ENCODE measurements at regions not wholly inside any gene's neighbourhood (a gene's known extent, or its start where the extent isn't known, plus 50 kb on each side); places are given as distances from the start of the nearest gene placed in this dataset.

- H4K5ac ChIP-seq (ENCODE audit: insufficient read length, low read depth, low read length): no peak overlapping the region
- no peaks in the 10 kb centered on the region for H3K79me2 ChIP-seq (ENCODE audit: control insufficient read depth in 1 of 2, insufficient read depth in 2 of 2, low read length in 2 of 2)
- FAIRE-seq: no peak
- no peak overlapping the region for H4K91ac ChIP-seq (replicated peaks; ENCODE audit: insufficient read length, low read length)
- H3K4me3 ChIP-seq (ENCODE audit: extremely low read depth in 1 of 4, insufficient read depth in 2 of 4, low read depth in 3 of 4, low read length in 4 of 4): no peak overlapping the region
- ChIA-PET CTCF (ENCODE audit: partially characterized antibody) (no interaction called here), POLR2A (ENCODE audit: partially characterized antibody) (no interaction called here)
- H3K4ac ChIP-seq (replicated peaks; ENCODE audit: insufficient read length, low read depth, low read length): no peak overlapping the region
- no peak for DNase-seq (ENCODE audit: low read depth in 1 of 2, low spot score in 2 of 2)
- no peaks in the 10 kb centered on the region for H3K79me1 ChIP-seq (ENCODE audit: low read depth, low read length)
- no peak overlapping the region for H2BK15ac ChIP-seq (ENCODE audit: low read length)
- H3K27ac ChIP-seq (ENCODE audit: low read depth, low read length): no peak overlapping the region
- H2AK5ac ChIP-seq (ENCODE audit: low read depth, low read length): no peak overlapping the region
- no peaks in the 10 kb centered on the region for H4K20me1 ChIP-seq (replicated peaks in 1 of 2; ENCODE audit: control insufficient read depth in 1 of 2, insufficient read depth in 2 of 2, low read length in 2 of 2)
- H3K36me3 ChIP-seq (ENCODE audit: control insufficient read depth in 2 of 4, insufficient read depth in 4 of 4, low read length in 3 of 4): no peaks in the 10 kb centered on the region
- no peak overlapping the region for H2BK120ac ChIP-seq (replicated peaks; ENCODE audit: low read depth, low read length)
- H3K9me3 ChIP-seq (ENCODE audit: insufficient read depth in 2 of 2, low read depth in 1 of 2, low read length in 1 of 2): peaks cover 3 to 6% of the 10 kb centered on the region in 2 experiments; a peak in 1 of 4 replicates
- no peak overlapping the region for H3K18ac ChIP-seq (ENCODE audit: extremely low read depth, low read length)
- no peak overlapping the region for H2BK12ac ChIP-seq (ENCODE audit: low read depth, low read length)
- H3K27me3 ChIP-seq (replicated peaks in 1 of 4; ENCODE audit: control insufficient read depth in 3 of 4, extremely low read depth in 1 of 4, insufficient read depth in 3 of 4, low read length in 3 of 4): no peaks in the 10 kb centered on the region
- no peaks in the 10 kb centered on the region for H3K23me2 ChIP-seq (ENCODE audit: low read depth, low read length)
- H3K4me1 ChIP-seq (replicated peaks in 1 of 4; ENCODE audit: control insufficient read depth in 3 of 4, insufficient read depth in 4 of 4, low read length in 3 of 4): no peaks in the 10 kb centered on the region
- H4K8ac ChIP-seq (ENCODE audit: extremely low read depth, insufficient read depth, low read length): no peak overlapping the region
- H3K9ac ChIP-seq (replicated peaks in 1 of 4; ENCODE audit: extremely low read depth in 1 of 4, low read depth in 3 of 4, low read length in 3 of 4): no peak overlapping the region
- no peak overlapping the region for H3K14ac ChIP-seq (ENCODE audit: insufficient read length)
- H2BK20ac ChIP-seq (ENCODE audit: low read length): no peak overlapping the region
- 82% methylated on average over 1 of the region's 1 CpG; no CpG with 5 or more reads in 1 of the 2 experiments for WGBS, 2 experiments (ENCODE audit: extremely low coverage in 1 of 2, insufficient coverage in 1 of 2, insufficient read length in 1 of 2, insufficient replicate concordance in 2 of 2, low coverage in 1 of 2, low lambda C conversion rate in 2 of 2, missing lambda C conversion rate in 1 of 2)
- no peak overlapping the region for H3K56ac ChIP-seq (replicated peaks; ENCODE audit: insufficient read length, low read depth, low read length)
- no peak overlapping the region for H3K23ac ChIP-seq (ENCODE audit: insufficient read length)
- H3K4me2 ChIP-seq (ENCODE audit: insufficient read depth in 1 of 2, low read depth in 2 of 2, low read length in 2 of 2): no peak overlapping the region
- H2BK5ac ChIP-seq (ENCODE audit: low read depth, low read length): no peak overlapping the region
- H2AFZ ChIP-seq (ENCODE audit: low read length): no peak overlapping the region
- TF ChIP-seq POLR2A (IDR thresholded peaks at IDR 0.05; ENCODE audit: control extremely low read depth in 1 of 2, low read depth in 2 of 2, low read length in 2 of 2) (no peak), HDAC6 (IDR thresholded peaks at IDR 0.05; ENCODE audit: low read depth, low read length) (no peak), YY1 (IDR thresholded peaks at IDR 0.05; ENCODE audit: low read depth, low read length) (no peak), RXRA (IDR thresholded peaks at IDR 0.05; ENCODE audit: insufficient read depth, low read depth, low read length) (no peak), TCF12 (IDR thresholded peaks at IDR 0.05; ENCODE audit: low read depth, low read length) (no peak), GTF2F1 (IDR thresholded peaks at IDR 0.05; ENCODE audit: borderline replicate concordance, low read depth, low read length) (no peak), ZNF274 (IDR thresholded peaks at IDR 0.05; ENCODE audit: borderline replicate concordance, extremely low read depth, low read length) (no peak), CTBP2 (IDR thresholded peaks at IDR 0.05; ENCODE audit: borderline replicate concordance, insufficient read depth, insufficient read length, low read length) (no peak), MAX (IDR thresholded peaks at IDR 0.05) (no peak), JUND (IDR thresholded peaks at IDR 0.05; ENCODE audit: low read length) (no peak), EP300 (IDR thresholded peaks at IDR 0.05; ENCODE audit: borderline replicate concordance in 1 of 2, low read depth in 2 of 2, low read length in 2 of 2) (no peak), EGR1 (IDR thresholded peaks at IDR 0.05; ENCODE audit: borderline replicate concordance, low read depth, low read length) (no peak), SIRT6 (IDR thresholded peaks at IDR 0.05; ENCODE audit: low read length) (no peak), SIN3A (conservative IDR thresholded peaks at IDR 0.05 in 1 of 2, IDR thresholded peaks at IDR 0.05 in 1 of 2; ENCODE audit: low read depth in 1 of 2, low read length in 2 of 2) (no peak), CBX8 (IDR thresholded peaks at IDR 0.05; ENCODE audit: borderline replicate concordance, low read depth, low read length) (no peak), TAF1 (IDR thresholded peaks at IDR 0.05; ENCODE audit: low read depth, low read length) (no peak)
Measured at GRCh38 chr12:61029516-61029915, 1230.7 kb upstream of the USP15 start.
